ENCODE measurements at regions not wholly inside any gene's neighbourhood (a gene's known extent, or its start where the extent isn't known, plus 50 kb on each side); places are given as distances from the start of the nearest gene placed in this dataset.

DNA sequence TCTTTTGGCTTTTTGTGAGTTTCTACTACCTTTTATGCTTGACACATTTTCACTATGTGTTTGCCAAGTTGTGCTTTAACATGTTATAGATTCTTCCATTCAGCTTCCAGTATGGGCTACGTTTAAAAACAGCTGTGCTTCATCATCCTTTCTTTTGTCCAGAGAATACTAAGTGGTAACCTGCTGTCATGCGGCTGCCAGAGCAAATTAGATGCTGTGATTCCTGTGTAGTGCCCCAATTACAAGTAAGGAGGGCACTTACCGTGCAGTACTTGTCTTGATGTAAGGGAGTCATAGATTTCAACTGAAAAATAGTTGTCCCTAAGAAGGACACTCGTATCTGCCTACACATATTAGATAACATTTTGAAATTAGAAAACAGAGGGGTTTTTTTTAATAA lies 531.8 kb upstream of the GALNTL6 start:
- Mint-ChIP-seq H3K27me3 (no peaks in the 10 kb centered on the region), H3K4me1 (ENCODE audit: low read depth) (no peaks in the 10 kb centered on the region), H3K9me3 (ENCODE audit: low read depth) (no peaks in the 10 kb centered on the region), H3K36me3 (ENCODE audit: insufficient read depth) (no peaks in the 10 kb centered on the region), H3K4me3 (ENCODE audit: low read depth) (no peak overlapping the region), H3K27ac (no peak overlapping the region)
- TF ChIP-seq, protein P1, sequence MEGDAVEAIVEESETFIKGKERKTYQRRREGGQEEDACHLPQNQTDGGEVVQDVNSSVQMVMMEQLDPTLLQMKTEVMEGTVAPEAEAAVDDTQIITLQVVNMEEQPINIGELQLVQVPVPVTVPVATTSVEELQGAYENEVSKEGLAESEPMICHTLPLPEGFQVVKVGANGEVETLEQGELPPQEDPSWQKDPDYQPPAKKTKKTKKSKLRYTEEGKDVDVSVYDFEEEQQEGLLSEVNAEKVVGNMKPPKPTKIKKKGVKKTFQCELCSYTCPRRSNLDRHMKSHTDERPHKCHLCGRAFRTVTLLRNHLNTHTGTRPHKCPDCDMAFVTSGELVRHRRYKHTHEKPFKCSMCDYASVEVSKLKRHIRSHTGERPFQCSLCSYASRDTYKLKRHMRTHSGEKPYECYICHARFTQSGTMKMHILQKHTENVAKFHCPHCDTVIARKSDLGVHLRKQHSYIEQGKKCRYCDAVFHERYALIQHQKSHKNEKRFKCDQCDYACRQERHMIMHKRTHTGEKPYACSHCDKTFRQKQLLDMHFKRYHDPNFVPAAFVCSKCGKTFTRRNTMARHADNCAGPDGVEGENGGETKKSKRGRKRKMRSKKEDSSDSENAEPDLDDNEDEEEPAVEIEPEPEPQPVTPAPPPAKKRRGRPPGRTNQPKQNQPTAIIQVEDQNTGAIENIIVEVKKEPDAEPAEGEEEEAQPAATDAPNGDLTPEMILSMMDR (IDR thresholded peaks at IDR 0.05; ENCODE audit: unreplicated experiment), result no peak
- no peak for DNase-seq (ENCODE audit: low spot score, unreplicated experiment)

DNA sequence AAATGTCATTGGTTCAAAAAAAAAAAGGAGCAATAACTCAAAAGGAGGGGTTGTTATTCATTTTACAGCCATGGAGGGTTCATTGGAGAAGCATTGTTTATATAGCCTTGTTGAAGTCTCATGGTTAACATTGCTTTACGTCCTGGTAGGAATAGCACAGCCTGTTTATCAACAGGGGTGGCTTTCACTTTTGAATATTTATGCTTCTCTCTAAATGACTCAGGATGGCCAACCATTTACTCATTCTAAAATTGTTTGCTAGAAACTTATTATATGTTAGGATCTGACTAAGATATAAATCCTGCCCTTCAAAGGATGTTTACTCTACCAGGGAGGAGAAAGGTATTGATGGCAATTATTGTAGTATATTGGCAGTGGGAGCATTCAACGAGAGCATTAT lies 534.1 kb upstream of the GALNTL6 start:
- H3K4me3 Mint-ChIP-seq (ENCODE audit: low read depth), result no peak overlapping the region
- no peaks in the 10 kb centered on the region for H3K9me3 Mint-ChIP-seq (ENCODE audit: low read depth)

DNA sequence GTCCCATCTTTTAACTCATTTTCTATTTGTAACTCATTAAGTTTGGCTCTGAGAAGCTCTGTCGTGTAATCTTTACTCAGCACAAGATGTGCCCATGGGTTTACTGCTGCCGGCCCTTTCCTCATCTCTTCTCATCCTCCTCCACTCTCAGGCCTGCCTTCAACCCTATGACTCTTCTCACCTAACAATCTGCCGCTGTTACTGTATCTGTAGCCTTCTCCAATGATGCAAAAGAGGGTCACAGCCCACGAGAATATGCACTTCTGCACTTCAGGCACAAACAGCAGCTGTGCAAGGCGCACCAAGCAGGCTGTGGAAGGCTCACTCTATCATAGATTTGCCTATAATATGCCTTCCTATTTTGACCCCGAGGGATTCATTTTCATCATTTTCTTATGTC lies 546.5 kb upstream of the GALNTL6 start:
- H3K27ac Mint-ChIP-seq, result no peak overlapping the region
- DNase-seq (ENCODE audit: low spot score, unreplicated experiment), result no peak
- H3K4me1 Mint-ChIP-seq (ENCODE audit: low read depth), result no peaks in the 10 kb centered on the region
- no peaks in the 10 kb centered on the region for H3K27me3 Mint-ChIP-seq
- H3K9me3 Mint-ChIP-seq (ENCODE audit: low read depth), result no peaks in the 10 kb centered on the region
- TF ChIP-seq, protein P1 (IDR thresholded peaks at IDR 0.05; ENCODE audit: unreplicated experiment), result no peak
- no peaks in the 10 kb centered on the region for H3K36me3 Mint-ChIP-seq (ENCODE audit: insufficient read depth)
- H3K4me3 Mint-ChIP-seq (ENCODE audit: low read depth), result no peak overlapping the region

More for the DNA sequence above, 534.1 kb upstream of the GALNTL6 start:
- H3K27ac Mint-ChIP-seq, result no peak overlapping the region
- H3K27me3 Mint-ChIP-seq, result no peaks in the 10 kb centered on the region
- no peak for DNase-seq (ENCODE audit: low spot score, unreplicated experiment)
- H3K36me3 Mint-ChIP-seq (ENCODE audit: insufficient read depth), result no peaks in the 10 kb centered on the region
- TF ChIP-seq, protein P1 (IDR thresholded peaks at IDR 0.05; ENCODE audit: unreplicated experiment), result no peak
- peaks cover 3% of the 10 kb centered on the region for H3K4me1 Mint-ChIP-seq (ENCODE audit: low read depth)

DNA sequence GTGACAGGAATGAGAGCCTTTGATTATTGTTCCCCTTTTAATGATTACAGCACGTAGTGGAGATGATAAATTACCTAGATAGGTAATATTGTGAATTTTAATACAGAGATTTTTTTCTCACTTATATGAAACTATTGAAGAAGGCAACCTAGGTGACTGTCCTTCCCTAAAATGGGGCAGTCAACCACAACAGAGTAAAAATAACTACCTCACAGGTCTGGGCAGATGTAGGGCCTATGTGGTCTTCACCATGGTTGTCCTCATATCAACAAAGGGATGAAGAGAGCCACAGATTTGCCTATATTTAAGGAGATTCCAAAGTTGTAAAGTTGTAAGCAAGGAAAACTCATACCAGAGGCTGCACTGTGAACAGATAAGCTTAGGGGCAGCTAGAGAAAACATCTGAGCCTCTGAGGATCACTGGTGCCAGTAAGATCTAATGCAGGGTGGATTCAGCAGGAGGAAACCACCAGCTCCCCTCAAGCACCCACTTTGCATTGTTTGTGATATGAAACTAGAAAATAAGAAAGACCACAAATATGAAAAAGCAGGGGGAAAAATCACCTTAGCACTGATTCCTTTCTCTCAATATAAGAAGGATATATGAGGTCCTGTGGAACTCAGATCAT lies 547.9 kb upstream of the GALNTL6 start:
- Mint-ChIP-seq H3K9me3 (ENCODE audit: low read depth) (peaks cover 6% of the 10 kb centered on the region), H3K4me3 (ENCODE audit: low read depth) (no peak overlapping the region), H3K36me3 (ENCODE audit: insufficient read depth) (no peaks in the 10 kb centered on the region), H3K4me1 (ENCODE audit: low read depth) (no peaks in the 10 kb centered on the region), H3K27me3 (no peaks in the 10 kb centered on the region), H3K27ac (no peak overlapping the region)
- DNase-seq (ENCODE audit: low spot score, unreplicated experiment), result no peak
- TF ChIP-seq, protein P1 (IDR thresholded peaks at IDR 0.05; ENCODE audit: unreplicated experiment), result no peak

DNA sequence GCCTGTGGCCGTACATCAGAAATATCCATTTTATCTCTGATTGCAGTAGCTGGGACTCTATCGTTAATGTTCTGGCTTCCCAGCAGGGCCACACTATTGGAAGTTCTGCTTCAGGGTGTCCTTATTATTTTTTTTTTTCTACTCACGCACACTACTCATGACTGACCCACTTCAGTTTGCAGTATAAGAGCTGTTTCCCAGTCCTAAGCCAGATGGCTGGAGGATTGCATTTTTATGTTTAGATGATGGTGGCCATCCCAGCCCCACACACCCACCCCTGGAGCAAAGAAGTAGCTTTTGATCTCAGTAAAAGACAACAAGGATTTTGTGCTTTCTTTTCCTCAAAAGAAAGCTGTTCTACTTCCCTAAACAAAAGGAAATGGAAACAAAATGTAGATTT lies 557.0 kb upstream of the GALNTL6 start:
- no peaks in the 10 kb centered on the region for H3K27me3 Mint-ChIP-seq
- no peaks in the 10 kb centered on the region for H3K4me1 Mint-ChIP-seq (ENCODE audit: low read depth)
- no peaks in the 10 kb centered on the region for H3K36me3 Mint-ChIP-seq (ENCODE audit: insufficient read depth)
- H3K4me3 Mint-ChIP-seq (ENCODE audit: low read depth), result no peak overlapping the region
- TF ChIP-seq, protein P1 (IDR thresholded peaks at IDR 0.05; ENCODE audit: unreplicated experiment), result no peak
- no peak for DNase-seq (ENCODE audit: low spot score, unreplicated experiment)
- peaks cover 6% of the 10 kb centered on the region for H3K9me3 Mint-ChIP-seq (ENCODE audit: low read depth)
- no peak overlapping the region for H3K27ac Mint-ChIP-seq
